GM04503 (cell line): ENCODE measurements at regions not wholly inside any gene's neighbourhood (a gene's known extent, or its start where the extent isn't known, plus 50 kb on each side); places are given as distances from the start of the nearest gene placed in this dataset.
"Not testable (repeated sequence)": the region's sequence is repeated elsewhere in the genome, so short reads cannot be mapped to it uniquely, and the experiment has no call there.

Source experiments
- DNase-seq: peaks from one replicate; pipeline ENCODE4 v3.0.0-alpha.2; 2012; ENCODE audit warnings: low read depth

DNA sequence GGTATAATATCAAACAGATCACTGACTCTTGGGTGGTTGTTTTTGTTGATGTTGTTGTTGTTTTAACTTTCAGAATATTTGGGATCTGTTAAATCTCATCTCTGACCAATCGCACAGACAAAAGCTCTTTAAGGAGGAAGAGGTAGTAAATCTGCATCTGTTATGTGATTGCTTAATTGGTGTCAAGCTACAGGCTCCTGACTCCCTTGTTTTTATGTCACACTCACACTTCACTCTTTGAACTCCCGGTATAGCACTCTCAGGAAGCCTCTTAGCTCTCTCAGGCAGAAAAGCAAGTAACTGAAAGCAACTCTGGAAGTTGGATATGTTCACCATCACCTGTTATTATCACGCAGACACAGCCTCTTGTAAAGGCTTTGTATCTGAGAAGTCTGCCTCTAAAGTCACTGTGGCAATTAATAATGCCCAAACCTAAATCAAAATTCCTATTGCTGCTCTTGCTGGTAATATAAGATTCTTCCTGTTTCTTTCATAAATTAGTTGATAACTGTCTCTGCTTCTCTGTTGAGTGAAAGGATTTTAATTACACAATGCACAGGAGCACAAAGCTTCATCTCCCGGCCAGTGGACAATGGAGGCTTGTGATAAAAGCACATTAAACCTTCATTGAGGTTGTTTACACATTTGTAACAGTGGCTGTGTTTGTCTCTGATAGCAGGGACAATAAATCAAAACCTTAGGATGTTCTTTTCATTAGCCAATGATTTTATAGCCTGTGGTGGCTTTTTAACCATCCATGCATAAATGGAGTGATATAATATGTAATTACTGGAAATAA is 576.7 kb downstream of the MFSD1 start:
- DNase-seq = no peak

DNA sequence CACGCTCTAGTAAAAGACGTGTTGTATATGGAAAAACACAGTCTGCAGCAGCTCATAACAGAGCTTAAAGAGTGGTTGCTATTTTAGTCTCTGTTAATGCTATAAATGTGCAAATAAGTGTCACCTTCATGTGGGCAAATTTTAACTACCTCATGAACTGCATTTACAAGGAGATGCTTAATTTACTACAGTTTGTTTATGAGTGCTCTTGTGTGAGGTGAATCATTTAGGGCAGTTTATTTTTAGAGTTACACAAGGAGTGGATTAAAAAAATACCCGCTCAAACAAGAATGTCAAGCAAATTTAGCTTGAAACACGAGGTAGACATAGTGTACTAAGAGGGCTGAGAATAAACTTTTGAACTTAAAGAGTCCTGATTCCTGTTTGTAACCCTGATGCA is 579.0 kb downstream of the MFSD1 start:
- DNase-seq = no peak

DNA sequence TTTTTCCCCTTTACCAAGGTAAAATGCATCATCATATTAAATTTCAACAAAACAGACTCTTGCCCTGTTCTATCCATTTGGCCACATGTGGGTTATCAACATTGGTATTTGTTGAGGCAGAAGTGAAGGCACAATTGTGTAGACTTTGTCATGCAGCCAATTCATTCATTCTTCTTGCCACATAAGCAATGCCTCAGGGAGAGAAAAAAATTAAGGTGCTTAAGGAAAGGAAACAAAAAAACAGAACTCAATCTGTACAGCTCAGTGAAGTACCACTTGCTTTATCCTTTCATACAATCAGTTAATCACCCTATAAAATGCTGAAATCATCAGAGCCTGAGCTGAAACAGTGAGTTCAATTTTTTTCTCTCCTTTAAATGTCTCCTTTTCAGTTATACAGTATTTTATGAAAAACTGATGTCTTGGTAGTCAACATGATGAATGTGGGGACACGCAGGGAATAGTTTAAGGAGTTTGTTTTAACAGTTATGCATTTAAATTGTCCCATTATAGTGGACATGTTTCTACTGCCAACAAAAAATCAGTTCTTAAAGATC is 588.9 kb downstream of the MFSD1 start:
- no peak for DNase-seq

DNA sequence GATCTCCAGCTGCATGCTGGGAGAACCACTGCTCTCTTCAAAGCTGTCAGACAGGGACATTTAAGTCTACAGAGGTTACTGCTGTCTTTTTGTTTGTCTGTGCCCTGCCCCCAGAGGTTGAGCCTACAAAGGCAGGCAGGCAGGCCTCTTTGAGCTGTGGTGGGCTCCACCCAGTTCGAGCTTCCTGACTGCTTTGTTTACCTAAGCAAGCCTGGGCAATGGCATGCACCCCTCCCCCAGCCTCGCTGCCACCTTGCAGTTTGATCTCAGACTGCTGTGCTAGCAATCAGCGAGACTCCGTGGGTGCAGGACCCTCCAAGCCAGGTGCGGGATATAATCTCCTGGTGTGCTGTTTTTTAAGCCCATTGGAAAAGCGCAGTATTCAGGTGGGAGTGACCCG is 591.0 kb upstream of the IL12A start:
- not testable (repeated sequence) for DNase-seq

DNA sequence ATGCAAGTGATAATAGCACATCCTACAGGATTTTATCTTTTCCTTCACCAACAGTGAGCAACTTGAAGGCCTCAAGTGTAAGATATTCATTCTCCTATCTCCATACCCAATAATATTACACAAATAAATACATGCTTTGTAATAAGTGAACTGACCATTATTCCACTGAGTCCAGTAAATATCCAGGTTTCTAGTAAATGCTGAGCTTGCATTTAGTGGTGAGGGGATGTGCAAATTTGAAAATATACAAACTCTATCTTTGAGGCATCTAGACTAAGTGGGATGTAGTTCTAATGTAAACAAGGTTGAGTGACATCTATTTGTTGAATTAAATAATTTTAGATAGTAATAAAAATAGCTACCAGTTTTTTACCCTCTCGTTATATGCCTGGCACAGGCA is 587.6 kb upstream of the IL12A start:
- DNase-seq = no peak

DNA sequence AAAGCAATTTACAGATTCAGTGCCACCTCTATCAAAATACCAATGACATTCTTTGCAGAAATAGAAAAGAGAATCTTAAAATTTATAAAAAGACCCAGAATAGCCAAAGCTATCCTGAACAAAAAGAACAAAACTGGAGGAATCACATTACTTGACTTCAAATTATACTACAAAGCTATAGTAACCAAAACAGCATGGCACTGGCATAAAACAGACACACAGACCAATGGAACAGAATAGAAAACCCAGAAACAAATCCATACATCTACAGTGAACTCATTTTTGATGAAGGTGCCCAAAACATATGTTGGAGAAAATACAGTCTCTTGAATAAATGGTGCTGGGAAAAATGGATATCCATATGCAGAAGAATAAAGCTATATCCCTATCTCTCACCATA is 578.9 kb upstream of the IL12A start:
- DNase-seq = not testable (repeated sequence)

DNA sequence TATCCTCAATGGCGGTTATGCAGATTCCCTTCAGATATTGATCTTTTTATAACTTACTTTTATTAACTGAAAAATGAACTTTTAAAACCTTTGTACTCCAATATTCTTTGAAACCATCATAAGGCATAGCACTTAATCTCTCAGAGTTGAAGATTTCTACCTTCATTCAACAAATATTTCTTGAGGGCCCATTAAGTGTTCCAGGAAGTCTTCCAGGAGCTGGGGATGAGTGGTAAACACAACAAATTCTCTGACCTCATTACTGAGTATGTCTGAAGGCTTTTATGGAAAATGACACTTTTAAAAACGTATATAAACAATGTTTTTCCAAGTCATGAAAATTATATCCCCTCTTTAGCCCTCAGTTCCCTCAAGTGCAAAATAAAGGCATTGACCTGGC is 575.3 kb upstream of the IL12A start:
- no peak for DNase-seq

DNA sequence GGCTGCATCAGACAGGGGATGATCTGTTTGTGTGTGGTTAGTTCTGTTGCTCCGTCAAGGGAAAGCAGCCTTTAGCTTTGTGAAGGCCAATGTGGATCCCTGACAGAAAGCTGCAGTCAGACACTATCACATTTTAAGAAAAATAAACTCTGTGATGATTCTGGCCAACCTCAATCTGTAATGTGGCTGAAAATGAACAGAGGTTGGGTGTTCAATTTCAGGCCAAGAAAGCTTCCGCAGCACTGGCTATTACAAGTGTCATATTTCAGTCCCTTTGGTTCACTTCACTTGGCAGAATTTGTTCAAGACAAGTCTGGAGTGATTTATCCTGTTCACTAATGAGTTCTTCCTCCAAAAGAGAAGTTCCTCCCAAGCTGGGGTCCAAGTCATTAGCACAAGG is 571.8 kb upstream of the IL12A start:
- DNase-seq = peak; percentile 11

DNA sequence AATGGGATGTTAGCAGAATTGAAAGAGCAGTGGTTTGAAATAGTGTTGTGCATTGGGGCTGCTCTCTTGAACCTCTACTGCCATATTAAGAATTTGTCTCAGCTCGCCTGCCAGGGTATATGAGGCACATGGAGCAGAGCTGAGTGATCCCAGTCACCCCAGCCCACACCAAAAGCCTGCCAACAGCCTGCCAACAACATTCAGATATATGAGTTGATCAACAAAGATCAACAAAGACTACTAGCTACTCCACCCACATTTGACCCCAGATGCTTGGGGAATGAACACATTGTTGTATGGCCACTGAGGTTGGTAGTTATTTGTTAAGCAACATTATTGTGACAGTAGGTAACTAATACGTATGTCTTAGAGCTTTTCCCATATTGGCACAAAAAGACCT is 570.9 kb upstream of the IL12A start:
- DNase-seq = peak; percentile 3

DNA sequence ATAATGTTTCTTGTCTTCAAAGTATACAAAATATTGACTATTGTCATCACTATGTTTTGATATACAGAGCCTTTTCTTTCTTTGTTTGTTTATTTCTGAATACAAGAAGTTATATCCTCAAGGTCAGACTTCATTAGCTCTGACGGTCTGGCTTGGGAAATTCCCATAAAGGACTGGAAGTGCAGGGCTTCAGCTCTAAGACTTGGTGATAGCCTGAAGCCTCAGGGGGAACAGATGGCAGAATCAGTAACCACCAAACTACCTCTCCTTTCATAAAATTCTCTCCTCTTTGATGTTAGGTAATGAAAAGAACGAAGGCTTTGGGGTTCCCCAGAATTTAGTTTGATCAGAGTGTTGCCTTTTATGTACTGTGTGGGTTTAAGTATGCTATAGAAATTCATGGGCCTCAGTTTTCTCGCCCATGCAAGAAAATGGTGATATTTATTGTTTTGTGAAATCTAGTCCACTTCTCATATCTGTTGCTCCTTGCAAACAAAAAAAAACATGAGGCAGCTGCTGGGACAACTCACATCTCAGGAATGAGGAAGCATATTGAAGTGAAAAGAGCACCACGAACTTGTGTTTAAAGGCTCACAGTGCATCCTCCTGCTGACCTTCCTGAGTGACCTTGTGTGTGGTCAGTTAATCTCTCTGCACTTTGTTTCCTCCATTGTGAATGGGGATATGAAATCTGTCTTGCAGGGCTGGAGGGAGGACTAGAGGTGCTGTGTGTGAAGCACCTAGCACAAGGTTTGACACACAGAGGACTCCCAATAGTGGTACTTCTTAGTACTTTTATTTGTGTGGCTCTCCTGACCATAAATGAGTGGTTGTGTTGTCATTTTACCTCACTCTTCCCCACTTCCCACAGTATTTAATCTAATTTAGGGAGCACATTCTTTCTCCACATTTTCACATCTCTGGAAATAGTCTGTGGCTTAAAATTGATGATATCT is 569.8 kb upstream of the IL12A start:
- peak; percentile 45 for DNase-seq

DNA sequence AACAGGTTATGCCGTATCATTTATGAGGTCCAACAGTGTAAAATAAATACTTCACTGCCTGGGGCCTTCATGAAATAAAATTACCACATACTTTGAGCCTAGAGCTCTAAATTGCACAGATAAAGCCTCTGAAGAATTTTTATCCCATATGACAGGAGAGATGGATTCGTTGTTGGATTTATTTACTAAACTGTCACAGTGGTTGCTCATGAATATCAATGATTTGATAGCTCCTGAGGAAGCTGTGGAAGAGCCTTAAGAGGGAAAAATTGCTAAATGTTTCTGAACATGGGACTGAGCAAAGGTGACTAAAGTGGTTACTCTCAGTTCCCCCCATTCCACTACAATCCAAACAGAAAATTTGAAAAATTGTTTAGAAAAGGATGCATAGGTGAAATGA is 558.9 kb upstream of the IL12A start:
- DNase-seq = no peak

DNA sequence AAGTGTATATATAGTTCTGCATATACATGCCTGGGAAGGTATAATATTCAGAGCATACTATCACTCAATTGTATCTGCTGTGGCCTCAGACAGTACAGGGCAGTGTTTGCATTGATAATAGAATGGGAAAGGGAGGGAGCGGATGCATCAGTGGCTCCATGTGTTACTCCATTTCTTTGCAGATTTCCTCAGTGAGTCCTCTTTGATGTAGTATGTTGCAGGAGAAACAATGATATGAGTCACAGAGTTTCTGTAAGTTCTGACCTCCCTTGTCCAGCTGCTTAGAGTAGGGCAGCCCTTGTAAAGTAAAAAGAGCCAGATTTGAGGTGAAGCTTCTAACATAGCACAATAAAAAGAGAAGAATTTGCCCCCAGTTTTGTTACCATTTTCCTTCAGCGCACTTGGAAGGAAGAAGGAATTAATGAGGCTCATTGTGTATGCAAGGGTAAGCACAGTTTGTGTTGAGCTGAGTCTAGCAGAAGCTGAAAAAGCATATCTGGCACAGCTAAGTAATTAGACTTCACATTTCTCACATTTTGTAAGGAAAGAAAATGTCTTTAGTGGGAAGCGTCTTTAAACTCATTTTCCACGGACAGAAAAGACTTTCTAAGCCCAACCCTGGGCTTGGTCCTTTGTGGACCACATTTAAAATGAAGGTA is 555.8 kb upstream of the IL12A start:
- DNase-seq = no peak

DNA sequence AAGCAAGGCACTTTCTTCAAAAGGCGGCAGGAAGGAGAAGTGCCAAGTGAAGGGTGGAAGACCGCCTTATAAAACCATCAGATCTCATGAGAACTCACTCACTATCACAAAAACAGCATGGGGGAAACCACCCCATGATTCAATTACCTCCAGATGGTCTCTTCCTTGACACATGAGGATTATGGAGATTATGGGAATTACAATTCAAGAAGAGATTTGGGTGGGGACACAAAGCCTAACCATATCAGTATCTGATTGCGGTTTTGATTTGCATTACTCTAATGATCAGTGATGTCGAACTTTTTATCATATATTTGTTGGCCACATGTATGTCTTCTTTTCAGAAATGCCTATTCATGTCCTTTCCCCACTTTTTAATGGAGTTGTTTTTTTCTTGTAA is 549.3 kb upstream of the IL12A start:
- DNase-seq = no peak

DNA sequence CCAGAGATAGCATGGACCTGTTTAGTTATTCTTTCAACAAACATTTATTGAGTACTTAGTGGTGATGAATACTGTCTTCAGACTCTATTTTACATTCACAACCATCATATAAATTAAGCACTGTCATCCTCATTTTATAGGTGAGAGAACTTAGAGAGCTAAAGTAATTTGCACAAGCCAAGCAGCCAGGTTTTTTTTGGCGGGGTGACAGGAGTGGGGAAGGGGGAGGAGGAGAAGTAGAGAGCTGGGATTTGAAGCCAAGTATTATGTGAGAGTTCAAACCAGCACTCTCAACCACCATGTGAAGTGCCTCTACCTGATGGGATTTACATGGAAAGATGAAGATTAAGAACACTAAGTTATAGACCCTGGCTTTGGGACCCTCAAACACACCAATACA is 547.4 kb upstream of the IL12A start:
- DNase-seq = no peak

DNA sequence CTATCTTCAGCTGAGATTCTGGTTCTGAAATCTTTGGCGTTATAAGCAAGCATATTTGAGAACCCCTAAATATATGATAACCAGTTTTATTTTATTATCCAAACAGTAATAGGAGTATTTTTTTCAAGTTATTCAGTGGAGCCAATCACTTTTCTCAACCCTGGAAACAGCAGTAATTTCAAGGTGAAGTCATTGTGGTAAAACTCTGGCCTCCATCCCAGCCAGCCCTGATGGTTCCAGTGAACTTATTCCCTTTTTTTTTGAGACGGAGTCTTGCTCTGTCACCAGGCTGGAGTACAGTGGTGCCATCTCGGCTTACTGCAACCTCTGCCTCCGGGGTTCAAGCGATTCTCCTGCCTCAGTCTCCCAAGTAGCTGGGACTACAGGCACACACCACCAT is 545.4 kb upstream of the IL12A start:
- DNase-seq = no peak

DNA sequence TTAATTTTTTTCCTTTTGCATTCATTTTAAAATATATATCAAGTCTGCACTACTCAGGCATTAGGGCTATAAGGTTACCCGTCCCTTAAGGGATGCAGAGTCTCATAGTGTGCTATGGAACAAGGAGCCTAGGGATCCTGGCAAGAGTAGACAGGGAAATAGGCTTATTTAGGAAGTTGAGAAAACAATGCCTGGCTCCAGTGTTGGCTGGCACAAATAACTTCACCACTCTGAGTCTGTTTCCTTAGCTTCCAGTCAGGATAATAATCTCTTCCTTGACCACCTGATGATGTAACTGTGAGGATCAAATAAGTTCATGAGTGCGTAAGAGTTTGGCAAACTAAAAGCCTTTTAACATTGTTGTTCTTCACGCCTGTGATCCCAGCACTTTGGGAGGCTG is 540.8 kb upstream of the IL12A start:
- no peak for DNase-seq

DNA sequence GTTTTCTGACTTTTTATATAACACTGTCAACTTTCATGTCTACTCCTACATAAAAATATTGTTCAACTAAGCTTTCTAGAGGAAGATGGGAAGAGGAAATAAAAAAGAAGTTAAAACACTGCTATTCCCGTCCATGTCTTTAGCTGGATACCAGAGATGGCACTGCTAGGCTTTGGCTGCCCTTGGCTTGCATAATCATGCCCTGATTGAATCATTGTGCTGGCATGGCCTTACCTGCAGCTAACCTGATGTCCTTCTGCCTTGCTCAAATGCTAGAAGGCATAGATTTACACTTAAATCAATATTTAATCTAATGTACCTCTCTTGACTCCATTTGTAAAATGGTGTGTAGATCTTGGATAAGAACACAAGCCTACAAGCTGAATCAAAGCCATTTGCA is 539.7 kb upstream of the IL12A start:
- DNase-seq = no peak

DNA sequence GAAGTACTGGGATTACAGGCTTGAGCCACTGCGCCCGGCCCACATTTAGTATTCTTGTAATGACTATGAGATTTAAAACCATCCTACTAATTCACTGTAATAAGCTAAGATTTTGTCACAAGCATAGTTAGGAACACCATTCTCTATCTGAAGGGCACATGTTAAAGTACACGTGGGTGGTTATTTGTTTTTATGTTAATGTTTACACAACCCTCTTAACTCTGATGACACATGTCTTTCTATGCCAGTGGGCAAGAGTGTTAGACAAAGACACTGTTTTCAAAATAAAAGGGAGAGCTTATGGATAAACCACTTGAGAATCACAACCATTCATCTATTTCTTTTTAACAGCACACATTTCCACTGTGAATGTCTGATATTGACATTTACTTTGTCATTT is 537.6 kb upstream of the IL12A start:
- DNase-seq = no peak

DNA sequence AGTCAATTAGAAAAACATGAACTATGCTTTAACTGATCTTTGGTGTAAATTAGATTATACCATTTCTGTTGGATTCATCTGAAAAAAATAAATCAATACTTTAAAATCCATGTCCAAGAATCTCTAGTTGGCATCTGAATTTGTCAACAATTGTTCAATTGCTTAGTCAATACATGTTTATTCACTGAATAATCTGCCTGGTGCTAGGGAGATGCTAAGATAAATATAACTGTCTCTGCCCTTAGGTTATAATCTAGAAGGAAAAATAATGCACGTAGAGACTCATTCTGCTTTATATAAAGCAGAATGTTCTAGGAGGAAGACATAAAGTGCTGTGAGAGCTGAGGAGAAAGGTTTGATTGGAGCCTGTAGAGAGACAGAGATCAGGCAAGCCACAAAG is 537.2 kb upstream of the IL12A start:
- DNase-seq = no peak

DNA sequence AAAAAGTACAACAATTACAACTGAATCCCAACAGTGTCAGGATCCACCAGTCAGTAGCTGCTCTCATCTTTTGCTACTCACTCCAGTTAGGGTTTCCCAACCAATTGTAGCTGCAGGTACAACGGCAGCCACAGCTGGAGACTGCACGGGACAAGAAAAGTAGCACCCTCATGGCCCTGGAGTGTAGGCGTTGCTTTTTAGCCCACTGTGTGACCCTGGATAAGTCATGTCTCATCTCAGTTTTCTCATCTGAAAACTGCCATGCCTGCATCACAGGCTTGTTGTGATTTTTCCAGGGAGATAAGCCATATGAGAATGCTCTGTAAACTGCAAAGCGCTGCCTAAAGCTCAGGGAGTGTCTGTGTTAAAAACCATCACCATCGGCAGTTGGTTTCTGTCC is 535.6 kb upstream of the IL12A start:
- DNase-seq = no peak

DNA sequence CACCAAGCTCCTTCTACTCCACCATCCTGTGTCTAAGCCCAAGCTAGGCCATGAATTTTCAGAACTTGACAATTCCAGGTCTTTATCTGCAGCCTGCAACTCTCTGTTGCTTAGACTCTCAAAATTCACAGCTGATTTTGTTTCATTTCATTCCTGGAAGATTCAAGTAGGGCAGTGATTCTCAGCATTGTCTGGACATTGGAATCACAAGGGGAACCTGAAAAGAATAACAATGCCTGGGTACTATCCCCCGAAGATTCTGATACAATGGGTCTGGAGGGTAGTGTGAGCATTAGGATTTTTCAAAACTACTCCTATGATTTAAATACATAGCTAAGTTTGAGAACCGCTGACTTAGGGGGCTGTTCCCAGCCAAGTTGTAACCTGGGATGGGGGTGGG is 534.7 kb upstream of the IL12A start:
- DNase-seq = no peak

DNA sequence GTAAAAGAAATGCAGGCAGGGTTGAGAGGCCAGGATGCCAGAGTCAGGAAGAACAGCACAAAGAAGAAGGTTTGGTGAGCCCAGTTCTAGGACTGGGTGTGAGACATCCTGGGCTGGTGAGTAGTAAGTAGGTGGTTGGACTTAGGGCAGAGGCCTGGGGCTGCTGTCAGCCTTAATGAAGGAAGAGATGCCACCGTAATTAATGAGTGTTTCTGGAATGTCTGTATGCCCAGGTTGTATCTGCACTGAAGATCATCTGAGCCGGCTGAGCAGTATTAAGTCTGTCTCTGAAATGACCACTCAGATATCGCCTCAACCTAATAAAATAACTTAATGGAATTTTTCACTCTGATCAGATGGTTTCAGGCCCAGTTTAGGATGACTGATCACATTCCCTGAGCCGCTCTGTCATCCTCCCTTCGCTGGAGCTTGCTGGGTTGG is 532.9 kb upstream of the IL12A start:
- DNase-seq = no peak
